Astrocyte (in vitro differentiated cells and primary cell): ENCODE measurements at regions not wholly inside any gene's neighbourhood (a gene's known extent, or its start where the extent isn't known, plus 50 kb on each side); places are given as distances from the start of the nearest gene placed in this dataset.

Experiments used
- DNase-seq: peaks from one replicate; pipeline ENCODE4 v3.0.0-alpha.2; 2010; ENCODE audit warnings: low read depth
- FAIRE-seq: peaks from 2 replicates; lab custom pipeline; 2011; peaks lifted over from hg19 to GRCh38; lab: Jason Lieb, UNC
- H2AFZ ChIP-seq: 2 replicates; pipeline ENCODE4 v1.6.0; 2012; ENCODE audit warnings: low read depth, low read length, inconsistent platforms
- H3K27ac ChIP-seq: 2 replicates; pipeline ENCODE4 v1.5.1; 2011; ENCODE audit warnings: low read depth, low read length, inconsistent platforms
- H3K27me3 ChIP-seq: 2 replicates; pipeline ENCODE4 v1.6.0; 2011; ENCODE audit warnings: low read length, inconsistent platforms; ENCODE audit not compliant: insufficient read depth
- H3K36me3 ChIP-seq: 2 replicates; pipeline ENCODE4 v1.5.1; 2011; ENCODE audit warnings: low read length, inconsistent platforms; ENCODE audit not compliant: insufficient read depth
- H3K4me1 ChIP-seq: 2 replicates; pipeline ENCODE4 v1.5.1; 2011; ENCODE audit warnings: low read length, inconsistent platforms; ENCODE audit not compliant: insufficient read depth
- H3K4me2 ChIP-seq: 2 replicates; pipeline ENCODE4 v1.6.0; 2012; ENCODE audit warnings: low read length, inconsistent platforms
- H3K4me3 ChIP-seq: 2 replicates; pipeline ENCODE4 v1.5.1; 2011; ENCODE audit warnings: low read depth, mild to moderate bottlenecking, low read length, inconsistent platforms; ENCODE audit not compliant: insufficient read depth
- H3K79me2 ChIP-seq: 2 replicates; pipeline ENCODE4 v1.6.0; 2012; ENCODE audit warnings: mild to moderate bottlenecking, low read length, inconsistent platforms; ENCODE audit not compliant: insufficient read depth
- H3K9ac ChIP-seq: 2 replicates; pipeline ENCODE4 v1.6.0; 2012; ENCODE audit warnings: mild to moderate bottlenecking, low read length, inconsistent platforms
- H3K9me3 ChIP-seq: 2 replicates; pipeline ENCODE4 v1.5.1; 2012; ENCODE audit warnings: low read depth, mild to moderate bottlenecking, low read length, inconsistent platforms; ENCODE audit not compliant: insufficient read depth
- H4K20me1 ChIP-seq: 2 replicates; pipeline ENCODE4 v1.6.0; 2012; ENCODE audit warnings: low read length, inconsistent platforms; ENCODE audit not compliant: insufficient read depth
- H3K27ac Mint-ChIP-seq: one replicate; pipeline ENCODE4 v1.8.0; 2021; ENCODE audit warnings: mild to moderate bottlenecking, mixed read lengths; ENCODE audit not compliant: unreplicated experiment
- H3K27me3 Mint-ChIP-seq: one replicate; pipeline ENCODE4 v1.8.0; 2021; ENCODE audit warnings: low read depth, mixed read lengths; ENCODE audit not compliant: unreplicated experiment
- H3K36me3 Mint-ChIP-seq: one replicate; pipeline ENCODE4 v1.8.0; 2021; ENCODE audit warnings: low read depth, mixed read lengths; ENCODE audit not compliant: unreplicated experiment
- H3K4me1 Mint-ChIP-seq: one replicate; pipeline ENCODE4 v1.8.0; 2021; ENCODE audit warnings: low read depth, mixed read lengths; ENCODE audit not compliant: unreplicated experiment
- H3K4me3 Mint-ChIP-seq: one replicate; pipeline ENCODE4 v1.8.0; 2021; ENCODE audit warnings: mild to moderate bottlenecking, moderate library complexity, mixed read lengths; ENCODE audit not compliant: unreplicated experiment
- H3K9me3 Mint-ChIP-seq: one replicate; pipeline ENCODE4 v1.8.0; 2021; ENCODE audit warnings: mild to moderate bottlenecking, mixed read lengths; ENCODE audit not compliant: unreplicated experiment
- CTCF ChIP-seq: IDR thresholded peaks from 2 replicates; pipeline ENCODE4 v1.5.1; 2011; ENCODE audit warnings: low read depth, mild to moderate bottlenecking, inconsistent platforms, low read length, moderate library complexity; ENCODE audit not compliant: insufficient read depth
- EZH2 ChIP-seq: IDR thresholded peaks from 2 replicates; pipeline ENCODE4 v1.6.1; 2012; ENCODE audit warnings: mild to moderate bottlenecking, low read length, inconsistent platforms; ENCODE audit not compliant: insufficient read depth

- Histone ChIP-seq H4K20me1 (no peaks in the 10 kb centered on the region), H3K9me3 (no peaks in the 10 kb centered on the region), H3K27me3 (no peaks in the 10 kb centered on the region), H3K79me2 (no peaks in the 10 kb centered on the region), H3K4me1 (no peaks in the 10 kb centered on the region), H3K4me3 (no peak overlapping the region), H2AFZ (no peak overlapping the region), H3K4me2 (no peak overlapping the region), H3K36me3 (no peaks in the 10 kb centered on the region), H3K27ac (no peak overlapping the region), H3K9ac (no peak overlapping the region)
- TF ChIP-seq EZH2 (no peak), CTCF (no peak)
- no peak for FAIRE-seq
- Mint-ChIP-seq H3K4me1 (no peaks in the 10 kb centered on the region), H3K27me3 (peaks cover 2% of the 10 kb centered on the region), H3K36me3 (no peaks in the 10 kb centered on the region), H3K9me3 (no peaks in the 10 kb centered on the region), H3K27ac (no peak overlapping the region), H3K4me3 (no peak overlapping the region)
- no peak for DNase-seq
Observed at GRCh38 chr13:96904232-96904631, 90.0 kb downstream of the OXGR1 start.

GRCh38 chr13:96903085-96903484, 91.2 kb downstream of the OXGR1 start:
- no peaks in the 10 kb centered on the region for H3K79me2 ChIP-seq
- H3K9me3 ChIP-seq: no peaks in the 10 kb centered on the region
- peaks cover 2% of the 10 kb centered on the region for H3K27me3 Mint-ChIP-seq
- H3K9ac ChIP-seq: no peak overlapping the region
- no peaks in the 10 kb centered on the region for H3K4me1 Mint-ChIP-seq
- no peaks in the 10 kb centered on the region for H3K4me1 ChIP-seq
- H3K27me3 ChIP-seq: no peaks in the 10 kb centered on the region
- no peak overlapping the region for H3K4me3 Mint-ChIP-seq
- TF ChIP-seq EZH2 (no peak), CTCF (no peak)
- H3K9me3 Mint-ChIP-seq: no peaks in the 10 kb centered on the region
- no peaks in the 10 kb centered on the region for H4K20me1 ChIP-seq
- H3K4me2 ChIP-seq: no peak overlapping the region
- no peak overlapping the region for H2AFZ ChIP-seq
- H3K36me3 Mint-ChIP-seq: no peaks in the 10 kb centered on the region
- H3K36me3 ChIP-seq: no peaks in the 10 kb centered on the region
- H3K27ac ChIP-seq: no peak overlapping the region
- no peak overlapping the region for H3K27ac Mint-ChIP-seq
- DNase-seq (no peak), FAIRE-seq (no peak)
- no peak overlapping the region for H3K4me3 ChIP-seq

- Mint-ChIP-seq H3K4me3 (no peak overlapping the region), H3K27ac (no peak overlapping the region), H3K27me3 (no peaks in the 10 kb centered on the region), H3K9me3 (no peaks in the 10 kb centered on the region), H3K36me3 (no peaks in the 10 kb centered on the region), H3K4me1 (no peaks in the 10 kb centered on the region)
- Histone ChIP-seq H3K9me3 (no peaks in the 10 kb centered on the region), H2AFZ (no peak overlapping the region), H3K4me3 (no peak overlapping the region), H4K20me1 (no peaks in the 10 kb centered on the region), H3K4me1 (no peaks in the 10 kb centered on the region), H3K9ac (no peak overlapping the region), H3K27me3 (no peaks in the 10 kb centered on the region), H3K36me3 (no peaks in the 10 kb centered on the region), H3K27ac (no peak overlapping the region), H3K4me2 (no peak overlapping the region), H3K79me2 (no peaks in the 10 kb centered on the region)
- TF ChIP-seq EZH2 (no peak), CTCF (no peak)
- FAIRE-seq (no peak), DNase-seq (no peak)
Observed at GRCh38 chr13:96900986-96901385, 93.3 kb downstream of the OXGR1 start.
